Fibroblast of skin of right biceps (primary cell): ENCODE measurements at regions not wholly inside any gene's neighbourhood (a gene's known extent, or its start where the extent isn't known, plus 50 kb on each side); places are given as distances from the start of the nearest gene placed in this dataset.

Source experiments
- DNase-seq: peaks from one replicate; pipeline ENCODE4 v3.0.0-alpha.2; 2013

DNA sequence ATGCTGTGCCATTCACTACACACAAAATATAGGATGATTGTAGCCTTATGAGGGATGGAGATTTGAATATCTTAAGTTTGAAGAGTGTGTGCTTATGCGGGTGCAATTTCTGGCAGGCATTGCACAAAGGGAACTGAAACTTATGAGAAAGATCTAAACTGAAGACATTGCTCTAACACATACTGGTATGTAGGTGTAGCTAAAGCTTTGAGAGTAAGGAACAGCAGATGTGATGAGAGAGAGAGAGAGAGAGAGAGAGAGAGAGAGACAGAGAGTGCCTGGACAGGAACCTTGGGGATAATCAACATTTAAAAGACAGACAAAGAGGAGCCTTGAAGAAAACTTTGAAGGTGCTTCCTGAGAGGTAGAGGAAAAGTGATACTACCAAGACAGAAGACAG is 379.7 kb downstream of the SPRY1 start:
- no peak for DNase-seq

DNA sequence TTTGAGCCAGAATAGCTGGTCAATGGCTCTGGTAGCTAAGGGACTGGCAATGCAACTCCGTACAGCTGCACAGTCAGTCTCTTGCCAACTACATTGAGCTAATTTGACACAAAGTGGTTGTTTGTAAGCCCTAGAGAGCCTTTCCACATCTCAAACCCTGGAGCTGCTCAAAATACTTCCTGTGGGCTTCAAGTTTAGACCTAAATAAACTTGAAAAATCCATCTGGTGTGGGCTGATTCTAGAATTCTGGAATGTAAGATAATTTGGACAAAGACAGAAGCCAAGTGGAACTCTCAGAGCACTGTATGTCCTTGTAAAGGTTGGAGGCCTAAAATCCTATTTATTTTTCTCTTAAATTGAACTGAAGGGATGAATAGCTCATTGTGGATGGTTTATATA is 380.8 kb downstream of the SPRY1 start:
- DNase-seq = no peak

DNA sequence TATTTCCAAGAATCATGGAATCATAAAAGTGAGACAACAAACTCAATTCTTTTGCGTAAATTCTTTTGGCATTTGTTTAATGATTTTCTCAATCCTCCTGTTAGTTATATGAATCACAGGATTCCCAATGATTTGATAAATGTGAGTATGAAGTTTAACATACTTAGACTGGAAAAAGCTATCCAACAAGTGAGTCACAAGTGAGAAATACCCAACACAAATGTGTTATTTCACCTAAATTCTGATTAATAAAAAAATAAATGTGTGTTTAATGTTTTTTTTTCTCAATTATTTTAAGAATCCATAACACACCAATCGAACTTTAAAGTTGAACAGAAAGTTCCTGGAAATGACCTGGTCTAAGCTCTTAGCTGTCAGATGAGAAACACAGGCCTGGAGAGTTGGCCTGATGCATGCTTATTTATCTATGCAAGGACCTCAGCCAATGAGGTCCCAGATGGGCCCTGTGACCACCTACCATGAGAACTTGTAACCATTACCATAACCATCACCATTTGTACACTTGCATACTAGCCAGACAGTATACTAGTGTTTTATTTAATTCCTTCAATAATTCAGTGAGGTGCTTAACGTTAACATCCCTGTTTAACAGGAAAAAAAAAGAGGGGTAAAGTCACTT is 386.7 kb downstream of the SPRY1 start:
- peak; percentile 71 for DNase-seq

DNA sequence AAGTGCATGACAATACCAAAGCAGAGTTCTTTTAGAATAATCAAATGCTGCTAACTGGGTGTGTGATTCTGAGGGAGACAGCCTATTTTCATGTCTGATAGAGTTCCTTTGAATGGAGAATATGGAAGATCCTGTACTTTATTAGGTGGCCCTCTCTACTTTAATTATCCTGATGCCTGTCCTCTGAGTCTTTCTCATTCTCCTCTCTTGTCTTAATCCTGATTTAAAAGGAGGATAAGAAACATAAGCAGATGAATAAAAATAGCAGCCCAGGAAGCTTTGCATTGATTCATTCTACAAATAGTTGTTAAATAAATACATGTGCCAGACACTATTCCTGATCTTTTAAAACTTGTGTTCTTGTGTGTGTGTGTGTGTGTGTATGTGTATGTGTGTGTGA is 387.3 kb downstream of the SPRY1 start:
- DNase-seq = peak; percentile 76

DNA sequence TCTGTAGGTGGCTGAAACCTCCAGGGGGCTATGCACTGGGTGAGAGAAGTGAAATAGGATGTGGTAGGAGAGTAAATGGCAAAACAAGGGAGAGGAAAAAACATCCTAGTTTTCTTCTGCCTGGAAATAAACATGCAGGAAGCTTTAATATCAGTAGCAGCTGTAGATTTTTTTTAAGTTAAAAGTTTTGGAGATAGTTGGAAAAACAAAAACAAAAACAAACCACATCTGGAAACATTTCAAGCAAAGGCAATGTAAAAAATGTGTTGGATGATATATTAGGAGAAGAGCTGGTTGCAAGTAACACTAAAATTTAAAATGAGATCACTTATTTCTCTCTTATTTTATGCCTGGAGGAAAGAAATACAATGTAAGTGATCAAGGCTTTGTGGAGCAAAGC is 388.0 kb downstream of the SPRY1 start:
- peak; percentile 26 for DNase-seq

DNA sequence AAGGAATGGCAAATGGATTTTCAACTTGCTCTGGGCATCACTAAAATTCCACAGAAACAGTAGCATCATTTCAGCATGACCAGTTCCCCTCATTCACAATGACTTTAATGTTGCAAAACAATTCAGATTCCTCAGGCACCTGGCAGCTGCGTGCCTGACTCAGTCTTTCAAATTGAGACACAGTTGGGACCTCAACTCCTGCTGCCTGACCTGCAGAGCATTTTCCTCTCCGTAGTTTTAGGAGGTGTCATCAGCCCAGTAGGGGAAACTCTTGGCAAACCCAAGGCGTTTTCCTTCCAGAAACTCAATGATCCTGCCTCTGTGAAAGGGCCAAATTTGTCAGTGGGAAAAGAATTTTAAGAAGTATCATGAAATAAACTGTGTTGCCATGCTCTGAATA is 388.9 kb downstream of the SPRY1 start:
- DNase-seq = peak; percentile 85

DNA sequence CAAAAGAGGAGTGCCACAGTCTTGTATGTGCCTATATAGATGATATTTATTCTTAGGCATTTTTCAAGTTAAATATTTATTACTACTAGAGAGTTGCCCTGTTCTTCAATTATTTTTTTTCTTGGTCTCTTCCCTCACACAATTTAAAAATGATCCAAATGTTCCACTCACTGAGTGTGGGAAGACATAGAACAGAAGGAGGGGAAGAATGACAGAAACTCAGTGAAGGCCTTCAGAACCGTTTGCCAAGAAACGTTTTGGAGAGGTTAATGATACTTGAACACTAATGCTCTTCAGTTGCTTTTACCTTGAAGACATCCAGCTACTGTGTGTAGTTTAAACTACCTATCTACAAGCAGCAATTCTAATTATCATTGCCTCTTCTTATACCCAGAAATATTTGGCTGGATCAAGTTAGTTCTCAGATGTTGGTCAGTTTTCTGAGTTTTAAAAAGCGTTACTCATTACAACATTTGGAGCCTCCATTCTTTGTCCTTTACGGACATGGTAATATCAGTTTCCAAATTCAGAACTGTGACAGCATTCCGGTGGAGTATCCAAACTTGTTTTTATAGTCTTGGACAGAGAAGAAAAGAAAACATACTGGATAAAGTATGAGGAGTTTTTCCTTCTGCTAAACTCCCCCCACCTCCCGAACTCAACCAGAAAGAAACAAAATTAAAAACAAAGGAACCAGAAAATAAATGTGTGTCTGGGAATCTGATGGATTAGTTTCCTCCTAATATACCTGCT is 389.7 kb downstream of the SPRY1 start:
- DNase-seq = no peak

DNA sequence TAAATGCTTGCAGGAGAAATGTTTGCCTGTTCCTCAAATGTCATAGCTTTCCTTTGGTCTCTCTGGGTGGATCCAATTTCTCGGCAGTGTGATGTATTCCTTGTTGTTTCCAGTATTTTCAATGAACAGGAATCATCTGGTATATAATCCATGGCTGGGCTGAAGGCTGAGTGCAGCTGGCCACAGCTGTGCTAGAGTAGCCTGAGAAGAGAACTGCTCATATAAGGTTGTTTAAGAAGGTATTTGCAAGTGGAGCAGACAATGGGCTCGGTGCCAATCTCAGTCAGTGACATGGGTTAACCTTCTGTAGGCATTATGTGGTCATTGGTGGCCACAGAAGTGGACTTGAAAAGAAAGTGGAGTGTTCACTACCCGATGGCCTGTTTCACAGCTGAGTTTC is 390.3 kb downstream of the SPRY1 start:
- DNase-seq = peak; percentile 43

DNA sequence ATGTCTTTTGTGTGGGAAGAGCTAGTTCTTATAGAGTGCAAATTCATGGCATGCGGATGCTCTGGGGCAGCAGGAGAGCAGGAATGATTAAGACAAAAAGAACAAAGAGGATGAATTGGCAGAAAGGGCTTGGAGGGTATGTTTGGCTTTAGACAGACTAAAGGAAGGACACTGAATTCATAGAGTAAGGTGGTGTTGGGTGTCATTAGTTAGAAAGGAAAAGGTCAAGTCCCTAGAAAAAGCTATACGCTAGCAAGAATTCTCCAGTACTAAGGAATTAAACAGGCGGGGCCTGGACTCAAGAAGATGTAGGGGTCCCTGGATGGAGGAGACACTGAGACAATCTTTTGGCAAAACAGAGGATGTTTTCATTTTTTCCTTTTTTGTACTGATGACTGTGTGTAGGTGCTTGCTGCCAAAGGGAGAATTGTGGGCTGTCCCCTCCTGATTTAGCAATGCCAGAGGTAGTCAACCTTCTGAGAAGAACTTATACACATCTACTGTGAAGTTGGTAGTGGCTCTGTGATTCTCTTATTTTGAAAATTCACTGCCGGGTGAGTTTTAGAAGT is 391.0 kb downstream of the SPRY1 start:
- no peak for DNase-seq

DNA sequence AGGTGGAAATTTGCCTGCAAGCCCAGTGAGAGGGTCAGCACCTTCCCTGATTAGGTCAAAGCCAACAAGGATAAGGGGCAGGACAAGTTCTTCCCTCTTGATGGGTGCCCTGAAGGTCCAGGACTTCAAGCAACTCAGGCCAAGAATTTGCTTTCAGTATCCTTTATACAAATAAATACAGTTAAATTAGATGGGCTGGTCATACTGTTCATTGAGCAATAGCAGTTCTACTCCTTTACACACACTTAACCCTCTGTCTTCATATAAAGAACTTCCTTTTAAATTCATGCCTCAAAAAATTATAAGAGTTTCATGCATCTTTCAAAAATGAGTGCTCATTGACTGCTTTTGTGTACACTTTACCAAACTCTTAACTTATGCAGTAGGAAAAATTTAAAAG is 392.0 kb downstream of the SPRY1 start:
- no peak for DNase-seq

DNA sequence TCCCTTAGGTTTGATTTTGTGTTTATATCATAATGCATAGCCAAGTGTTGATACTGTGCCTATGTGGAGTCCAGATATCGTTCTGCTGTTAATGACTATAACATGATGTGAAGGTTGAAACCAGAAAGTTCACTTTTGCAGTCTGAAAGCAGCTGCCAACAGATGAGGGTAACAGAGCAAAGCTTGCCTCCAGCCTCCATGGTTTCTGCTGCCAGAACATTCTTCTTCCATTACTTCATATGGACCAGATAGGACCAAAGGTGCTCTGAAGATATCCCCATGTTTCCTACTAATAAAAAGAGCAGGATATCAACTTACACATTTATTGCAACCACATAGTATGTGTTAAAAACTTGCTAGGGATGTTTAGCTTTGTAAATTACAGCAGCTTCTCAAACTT is 394.1 kb downstream of the SPRY1 start:
- no peak for DNase-seq

DNA sequence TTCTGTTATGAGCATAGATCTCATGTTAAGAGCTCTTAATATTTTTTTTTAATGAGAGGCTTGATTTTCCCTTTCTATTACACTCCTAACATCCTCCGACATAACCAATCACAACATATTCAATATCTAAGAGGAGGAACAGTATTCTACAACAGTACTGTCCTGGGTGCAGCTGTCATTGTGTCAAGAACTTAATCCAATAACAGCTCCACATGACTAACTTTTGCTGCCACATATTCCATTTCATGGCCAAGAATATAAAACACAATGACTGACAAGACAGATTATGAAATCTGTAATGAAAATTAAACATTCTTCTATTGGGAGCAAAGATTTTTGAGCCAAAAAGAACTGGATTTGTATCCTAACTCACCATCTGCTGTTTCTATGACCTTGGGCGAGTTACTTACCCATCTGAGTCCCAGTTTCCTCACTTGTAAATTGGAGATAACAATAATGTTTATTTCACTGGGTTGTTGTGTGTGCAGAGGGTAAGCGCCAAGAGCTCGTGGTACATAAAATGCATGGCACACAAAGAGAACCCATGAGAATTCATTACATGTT is 405.6 kb downstream of the SPRY1 start:
- DNase-seq = no peak

DNA sequence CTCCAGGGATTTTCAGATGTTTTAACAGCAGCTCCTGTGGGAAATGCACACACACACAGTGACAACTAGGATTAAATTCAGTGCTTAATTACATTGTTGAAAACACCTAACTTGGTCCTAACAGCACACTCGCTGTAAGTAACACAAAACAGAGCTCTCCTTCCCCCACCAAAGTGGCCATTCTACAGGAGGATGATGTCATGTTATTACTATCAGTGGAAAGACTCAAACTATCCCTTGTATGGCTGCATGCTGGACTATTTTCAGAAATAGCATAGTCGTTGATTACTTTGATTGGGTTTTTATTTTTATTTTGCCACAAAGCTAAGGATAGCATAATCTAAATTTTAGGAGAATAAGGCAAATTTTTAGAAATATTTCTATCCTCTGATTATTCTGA is 406.3 kb downstream of the SPRY1 start:
- no peak for DNase-seq

DNA sequence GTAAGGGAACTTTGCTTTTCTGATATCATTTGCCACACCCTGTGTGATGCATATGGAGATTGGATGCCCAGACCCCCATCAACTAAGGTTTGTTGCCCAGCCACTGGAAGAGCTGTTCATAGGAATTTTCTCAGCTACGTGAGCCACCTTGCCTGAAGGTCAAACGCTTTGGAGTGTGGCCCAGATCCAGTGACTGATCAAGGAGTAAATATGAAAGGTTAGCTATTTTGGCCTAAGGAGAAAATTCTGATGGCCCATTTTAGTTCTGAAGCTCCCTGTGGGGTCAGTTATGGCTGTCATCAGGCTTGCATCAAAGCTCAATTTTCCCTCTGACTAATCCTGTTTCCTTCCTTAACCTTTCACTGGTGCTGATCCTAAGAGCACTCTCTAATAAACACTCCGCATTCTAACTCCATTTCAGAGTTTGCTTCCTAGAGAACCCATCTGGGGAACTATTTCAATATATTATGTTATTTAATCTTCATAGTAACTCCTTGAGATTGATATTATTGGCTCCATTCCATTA is 407.7 kb downstream of the SPRY1 start:
- no peak for DNase-seq

DNA sequence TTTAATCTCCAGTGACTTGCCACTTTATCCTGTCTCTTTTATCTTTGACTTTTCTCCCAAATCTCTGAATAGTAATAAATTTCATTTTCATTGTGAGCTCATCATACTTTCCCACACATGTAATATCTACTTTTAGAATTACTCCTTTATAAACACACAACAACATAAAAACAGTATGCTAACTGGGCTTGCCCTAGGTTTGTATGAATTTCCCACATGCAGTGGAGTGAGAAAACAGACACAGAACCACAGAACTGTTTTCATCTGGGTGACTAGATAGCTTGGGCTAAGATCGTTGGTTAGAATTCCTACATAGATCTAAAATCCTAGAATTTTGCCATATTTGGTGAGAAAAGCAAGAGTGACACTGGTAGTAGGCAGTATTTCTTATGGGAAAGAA is 409.5 kb downstream of the SPRY1 start:
- no peak for DNase-seq

DNA sequence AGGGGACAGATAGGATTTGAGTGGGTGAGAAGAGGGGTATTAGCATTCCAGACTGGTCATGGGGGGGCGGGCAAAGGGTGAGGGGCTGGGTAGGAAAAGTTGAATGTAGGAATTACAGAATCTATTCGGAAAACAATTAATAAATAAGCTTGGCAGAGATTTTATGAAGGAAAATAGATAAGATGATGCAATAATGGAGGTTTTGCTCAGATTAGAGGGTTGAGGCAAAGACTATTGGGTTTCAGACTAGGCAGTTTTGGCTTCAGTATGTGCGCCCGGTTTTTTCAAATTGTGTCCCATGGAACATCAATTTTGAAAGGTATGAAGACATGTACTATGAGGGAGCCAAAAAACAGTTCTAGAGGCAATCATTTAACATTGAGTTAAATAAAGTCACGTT is 410.6 kb downstream of the SPRY1 start:
- no peak for DNase-seq

DNA sequence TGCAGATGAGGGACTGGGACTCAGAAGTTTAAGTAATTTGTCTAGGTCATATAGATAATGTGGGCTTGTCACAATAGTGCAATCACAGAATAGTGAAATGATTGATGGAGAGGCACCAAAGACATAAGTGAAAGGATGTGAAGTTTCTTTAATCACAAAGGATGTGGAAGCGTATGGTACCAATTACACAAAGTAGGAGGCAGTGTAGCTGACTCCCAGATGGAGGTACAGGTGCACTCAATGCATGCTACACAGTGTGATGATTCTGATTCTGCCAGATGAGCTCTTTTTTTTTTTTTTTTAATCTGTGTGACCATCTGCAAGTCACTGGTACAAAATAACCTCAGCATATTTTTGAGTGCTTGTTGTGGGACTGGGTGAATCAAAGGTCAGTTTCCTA is 411.3 kb downstream of the SPRY1 start:
- no peak for DNase-seq

DNA sequence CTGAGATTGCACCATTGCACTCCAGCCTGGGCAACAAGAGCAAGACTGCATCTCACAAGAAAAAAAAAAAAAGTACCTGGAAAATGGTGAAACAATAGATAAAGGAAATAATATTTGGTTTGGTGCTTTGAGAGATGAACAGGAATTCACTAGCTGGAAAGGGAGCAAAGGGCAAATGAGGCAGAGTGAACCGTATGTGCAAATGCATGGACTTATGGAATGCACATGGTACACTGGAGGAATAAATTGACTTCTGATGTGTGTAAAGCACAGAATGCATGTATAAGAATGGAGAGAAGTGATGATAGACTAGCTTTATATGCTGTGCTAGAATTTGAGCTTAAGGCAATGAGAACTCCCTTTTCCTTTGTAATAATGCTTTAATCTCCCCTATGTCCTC is 413.3 kb downstream of the SPRY1 start:
- no peak for DNase-seq

DNA sequence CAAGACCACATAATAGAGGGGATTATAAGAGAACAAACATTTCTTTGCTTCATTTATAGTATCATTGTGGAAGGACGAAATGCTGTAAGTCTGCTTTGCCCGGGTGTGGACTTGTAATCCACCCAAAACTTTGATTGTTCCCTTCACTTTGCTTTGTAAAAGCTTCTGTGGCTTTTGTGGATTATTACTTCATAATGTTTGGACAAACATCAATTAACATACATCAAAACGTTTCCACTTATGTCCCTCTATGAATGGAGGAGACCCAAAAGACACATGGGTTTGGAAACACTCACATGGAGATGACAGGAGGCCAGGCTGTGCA is 415.4 kb downstream of the SPRY1 start:
- DNase-seq = no peak

DNA sequence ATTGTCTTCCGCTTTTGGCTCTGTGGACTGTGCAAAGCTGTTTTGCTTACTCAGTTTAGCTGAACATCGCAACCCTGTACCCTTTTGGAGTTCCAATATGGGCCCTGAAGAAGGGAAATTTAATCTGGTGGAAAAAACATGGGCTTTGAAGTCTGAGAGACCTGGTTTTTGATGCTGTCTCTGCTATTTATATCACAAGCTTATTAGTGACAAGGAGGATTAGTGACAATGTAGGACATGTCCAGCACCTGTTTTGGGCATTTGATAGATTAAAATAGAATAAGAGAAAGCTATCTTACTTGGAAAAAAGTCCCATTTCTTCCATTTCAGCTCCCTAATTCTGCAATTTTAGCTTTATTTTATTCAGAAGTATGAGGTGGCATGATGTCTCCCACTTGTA is 417.3 kb downstream of the SPRY1 start:
- no peak for DNase-seq

DNA sequence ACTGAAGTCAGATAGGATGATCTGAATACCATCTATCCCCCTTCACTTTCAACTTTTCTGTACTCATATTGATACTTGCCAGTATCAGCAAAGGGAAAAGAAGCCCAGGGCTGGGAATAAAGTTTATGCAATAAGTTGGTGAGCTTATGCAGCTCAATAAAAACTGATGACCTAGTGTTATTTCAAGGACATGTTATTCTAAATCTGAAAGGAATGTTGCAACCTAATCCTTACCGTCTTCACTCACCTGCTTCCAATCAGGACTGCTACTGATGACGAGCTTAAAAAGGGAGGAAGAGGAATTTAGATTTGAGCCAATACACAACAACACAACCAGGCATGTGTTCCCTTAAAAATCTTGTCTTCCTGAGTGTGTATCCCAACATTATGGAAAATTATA is 419.9 kb downstream of the SPRY1 start:
- DNase-seq = peak; percentile 34

DNA sequence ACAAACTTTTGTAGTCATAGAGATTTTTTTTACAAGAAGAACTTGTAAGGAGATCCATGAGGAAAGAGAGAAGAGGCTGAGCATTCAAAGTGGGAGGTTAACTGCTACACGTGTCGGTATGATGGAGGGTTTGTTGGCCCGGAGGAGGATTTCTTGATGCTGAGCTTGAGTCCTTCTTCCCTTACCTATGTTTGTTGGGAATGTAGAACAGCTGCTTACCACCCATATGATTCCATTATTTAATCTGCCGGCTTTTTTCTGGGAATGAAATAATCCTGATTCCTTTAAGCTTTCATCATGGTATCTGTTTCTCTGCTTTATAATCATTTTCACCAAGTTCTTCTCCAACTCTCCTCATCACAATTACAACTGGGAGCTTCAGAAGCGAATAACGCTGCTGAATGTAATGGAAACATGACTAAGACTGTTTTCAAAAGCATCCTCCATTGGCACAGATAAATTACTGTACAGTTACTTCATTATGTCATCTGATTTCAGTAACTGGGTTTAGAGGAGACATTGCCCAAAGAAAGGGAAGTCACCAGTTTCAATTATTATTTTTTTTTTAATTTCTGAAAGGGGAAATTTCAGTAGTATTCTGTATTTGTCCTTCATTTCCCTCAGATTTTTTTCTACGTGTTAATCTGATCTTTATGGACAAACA is 420.6 kb downstream of the SPRY1 start:
- DNase-seq = no peak

DNA sequence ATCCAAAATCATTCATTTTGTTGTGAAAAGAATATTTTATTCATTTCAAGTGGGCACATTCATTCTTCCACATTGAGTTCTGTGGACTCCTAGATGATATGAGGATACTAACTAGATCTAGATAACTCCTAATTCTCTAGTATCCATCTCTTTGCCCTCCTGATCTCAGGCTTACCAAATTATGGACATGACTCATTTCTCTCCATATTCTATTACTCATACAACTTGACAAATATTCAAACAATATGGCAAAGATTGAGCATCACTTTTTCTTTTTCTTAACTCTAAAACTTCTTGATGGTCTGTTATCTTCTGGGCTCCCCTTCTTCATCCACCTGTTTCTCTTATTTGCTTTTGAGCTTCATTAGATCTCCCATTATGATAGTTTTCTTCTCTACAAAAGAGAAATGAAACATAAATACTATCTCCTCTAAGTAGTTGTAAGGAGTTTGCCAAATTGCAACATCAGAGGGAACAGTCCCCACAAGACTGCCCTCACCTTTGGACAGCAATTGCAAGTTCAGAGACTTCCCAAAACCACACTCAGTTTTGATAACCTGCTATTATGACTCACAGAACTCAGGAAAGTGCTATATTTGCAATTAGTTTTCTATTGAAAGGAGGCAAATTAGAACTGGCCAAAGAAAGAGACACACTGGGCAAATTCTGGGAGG is 422.9 kb downstream of the SPRY1 start:
- DNase-seq = no peak
